WTC11 (cell line): ENCODE measurements at regions not wholly inside any gene's neighbourhood (a gene's known extent, or its start where the extent isn't known, plus 50 kb on each side); places are given as distances from the start of the nearest gene placed in this dataset.

Source experiments
- CREB1 ChIP-seq: sonication (generic); formaldehyde crosslinking; IDR thresholded peaks from 2 replicates; pipeline ENCODE4 v1.8.0; 2023; ENCODE audit warnings: mild to moderate bottlenecking, missing genetic modification reagents
- CTCF ChIP-seq: fragments of 200-600 bp; IDR thresholded peaks from 2 replicates; pipeline ENCODE4 v1.8.0; 2022; ENCODE audit warnings: antibody characterized with exemption
- MAX ChIP-seq: sonication (generic); formaldehyde crosslinking; IDR thresholded peaks from 2 replicates; pipeline ENCODE4 v1.8.0; 2022; ENCODE audit warnings: mild to moderate bottlenecking, missing genetic modification reagents
- NR3C1 ChIP-seq: sonication (generic); formaldehyde crosslinking; conservative IDR thresholded peaks from 2 replicates; pipeline ENCODE4 v1.8.1; 2023; ENCODE audit warnings: low read depth, mild to moderate bottlenecking, missing genetic modification reagents
- SP1 ChIP-seq: sonication (generic); formaldehyde crosslinking; conservative IDR thresholded peaks from 2 replicates; pipeline ENCODE4 v1.8.1; 2022; ENCODE audit warnings: missing genetic modification reagents
- USF2 ChIP-seq: sonication (generic); formaldehyde crosslinking; IDR thresholded peaks from 2 replicates; pipeline ENCODE4 v1.8.1; 2023; ENCODE audit warnings: mild to moderate bottlenecking, missing genetic modification reagents, moderate library complexity
- TF ChIP-seq, protein P1 (sequence below): sonication (generic); formaldehyde crosslinking; IDR thresholded peaks from 2 replicates; pipeline ENCODE4 v1.8.0; 2022; ENCODE audit warnings: mild to moderate bottlenecking, missing genetic modification reagents
- TF ChIP-seq, protein P2 (sequence below): sonication (generic); formaldehyde crosslinking; conservative IDR thresholded peaks from 2 replicates; pipeline ENCODE4 v1.8.1; 2022; ENCODE audit warnings: mild to moderate bottlenecking, missing genetic modification reagents

DNA sequence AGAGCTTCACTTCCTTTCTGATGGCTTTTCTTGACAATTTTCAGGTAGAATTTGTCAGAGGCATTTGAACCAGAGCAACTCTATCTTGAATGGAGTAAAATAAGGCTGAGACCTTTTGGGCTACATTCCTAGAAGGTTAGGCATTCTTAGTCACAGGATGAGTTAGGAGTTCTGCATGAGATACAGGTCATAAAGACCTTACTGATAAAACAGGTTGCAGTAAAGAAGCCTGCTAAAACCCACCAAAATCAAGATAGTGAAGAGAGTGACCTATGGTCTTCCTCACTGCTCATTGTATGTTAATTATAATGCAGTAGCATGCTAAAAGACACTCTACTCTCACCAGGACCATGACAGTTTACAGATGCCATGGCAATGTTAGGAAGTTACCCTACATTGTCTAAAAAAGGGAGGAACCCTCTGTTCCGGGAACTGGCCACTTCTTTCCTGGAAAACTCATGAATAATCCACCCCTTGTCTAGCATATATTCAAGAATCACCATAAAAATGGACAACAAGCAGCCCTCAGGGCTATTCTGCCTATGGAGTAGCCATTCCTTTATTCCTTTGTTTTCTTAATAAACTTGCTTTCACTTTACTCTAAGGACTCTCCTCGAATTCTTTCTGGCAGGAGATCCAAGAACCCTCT is 1519.7 kb upstream of the TENM4 start:
- no peak for TF ChIP-seq CTCF
- no peak for TF ChIP-seq CREB1 (CRISPR knock-in tag)
- TF ChIP-seq, protein P1, sequence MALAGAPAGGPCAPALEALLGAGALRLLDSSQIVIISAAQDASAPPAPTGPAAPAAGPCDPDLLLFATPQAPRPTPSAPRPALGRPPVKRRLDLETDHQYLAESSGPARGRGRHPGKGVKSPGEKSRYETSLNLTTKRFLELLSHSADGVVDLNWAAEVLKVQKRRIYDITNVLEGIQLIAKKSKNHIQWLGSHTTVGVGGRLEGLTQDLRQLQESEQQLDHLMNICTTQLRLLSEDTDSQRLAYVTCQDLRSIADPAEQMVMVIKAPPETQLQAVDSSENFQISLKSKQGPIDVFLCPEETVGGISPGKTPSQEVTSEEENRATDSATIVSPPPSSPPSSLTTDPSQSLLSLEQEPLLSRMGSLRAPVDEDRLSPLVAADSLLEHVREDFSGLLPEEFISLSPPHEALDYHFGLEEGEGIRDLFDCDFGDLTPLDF (CRISPR knock-in tag): no peak
- TF ChIP-seq SP1 (CRISPR knock-in tag): no peak
- TF ChIP-seq, protein P2, sequence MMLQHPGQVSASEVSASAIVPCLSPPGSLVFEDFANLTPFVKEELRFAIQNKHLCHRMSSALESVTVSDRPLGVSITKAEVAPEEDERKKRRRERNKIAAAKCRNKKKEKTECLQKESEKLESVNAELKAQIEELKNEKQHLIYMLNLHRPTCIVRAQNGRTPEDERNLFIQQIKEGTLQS (CRISPR knock-in tag): no peak
- TF ChIP-seq NR3C1: no peak
- no peak for TF ChIP-seq MAX
- TF ChIP-seq USF2: no peak
